ENCODE measurements at regions not wholly inside any gene's neighbourhood (a gene's known extent, or its start where the extent isn't known, plus 50 kb on each side); places are given as distances from the start of the nearest gene placed in this dataset.

GRCh38 chr9:13756943-13757342, 477.5 kb upstream of the MPDZ start:
- H3K27ac ChIP-seq (ENCODE audit: low read depth in 2 of 2, low read length in 2 of 2), result no peak overlapping the region
- H3K4me1 ChIP-seq (ENCODE audit: control insufficient read depth in 2 of 3, insufficient read depth in 2 of 3, low read depth in 1 of 3, low read length in 3 of 3), result no peaks in the 10 kb centered on the region
- intact Hi-C loops (cut with DNase I), result no loop called here
- H3K4me3 ChIP-seq (ENCODE audit: low read length in 3 of 3), result no peak overlapping the region
- no peak overlapping the region for H3K9ac ChIP-seq (ENCODE audit: low read length in 3 of 3)
- no peaks in the 10 kb centered on the region for H3K9me3 ChIP-seq (ENCODE audit: control insufficient read depth in 2 of 3, insufficient read depth in 1 of 3, low read length in 3 of 3)
- no peak for FAIRE-seq
- H3K27me3 ChIP-seq (ENCODE audit: control insufficient read depth, insufficient read depth, low read length), result no peaks in the 10 kb centered on the region
- no peaks in the 10 kb centered on the region for H3K36me3 ChIP-seq (ENCODE audit: control insufficient read depth in 2 of 3, insufficient read depth in 3 of 3, low read length in 3 of 3)
- DNase-seq, result no peak
- no peak for TF ChIP-seq CTCF (IDR thresholded peaks at IDR 0.05; ENCODE audit: borderline replicate concordance, extremely low read depth, insufficient read depth)

DNA sequence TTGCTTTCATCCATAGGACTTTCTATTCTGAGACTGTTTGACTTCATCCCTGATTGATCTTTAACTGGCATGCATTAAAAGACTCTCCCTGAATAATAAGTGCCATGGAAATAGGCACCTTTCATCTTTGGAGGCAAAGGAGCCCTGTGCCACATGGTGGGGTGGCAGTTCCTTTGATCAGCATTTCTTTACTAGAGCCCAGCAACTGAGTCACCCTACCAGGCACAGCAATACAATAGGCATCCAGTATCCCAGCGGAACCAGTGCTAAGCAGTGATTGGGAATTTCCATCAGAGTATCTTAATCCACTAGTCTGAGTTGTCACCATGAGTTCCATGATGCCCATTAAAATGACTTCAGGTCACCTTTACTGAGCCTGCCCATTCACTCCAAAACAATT, 476.1 kb upstream of the MPDZ start:
- Histone ChIP-seq H3K27me3 (ENCODE audit: control insufficient read depth, insufficient read depth, low read length) (no peaks in the 10 kb centered on the region), H3K4me1 (ENCODE audit: control insufficient read depth in 2 of 3, insufficient read depth in 2 of 3, low read depth in 1 of 3, low read length in 3 of 3) (no peaks in the 10 kb centered on the region), H3K27ac (ENCODE audit: low read depth in 2 of 2, low read length in 2 of 2) (no peak overlapping the region), H3K4me3 (ENCODE audit: low read length in 3 of 3) (no peak overlapping the region), H3K9ac (ENCODE audit: low read length in 3 of 3) (no peak overlapping the region), H3K9me3 (ENCODE audit: control insufficient read depth in 2 of 3, insufficient read depth in 1 of 3, low read length in 3 of 3) (no peaks in the 10 kb centered on the region), H3K36me3 (ENCODE audit: control insufficient read depth in 2 of 3, insufficient read depth in 3 of 3, low read length in 3 of 3) (no peaks in the 10 kb centered on the region)
- TF ChIP-seq CTCF (IDR thresholded peaks at IDR 0.05; ENCODE audit: borderline replicate concordance, extremely low read depth, insufficient read depth), result no peak
- FAIRE-seq (no peak), DNase-seq (no peak)
- intact Hi-C loops (cut with DNase I), result no loop called here

GRCh38 chr9:13750639-13751038, 471.1 kb upstream of the MPDZ start:
- Histone ChIP-seq H3K27me3 (ENCODE audit: control insufficient read depth, insufficient read depth, low read length) (no peaks in the 10 kb centered on the region), H3K9me3 (ENCODE audit: control insufficient read depth in 2 of 3, insufficient read depth in 1 of 3, low read length in 3 of 3) (no peaks in the 10 kb centered on the region), H3K9ac (ENCODE audit: low read length in 3 of 3) (no peak overlapping the region), H3K4me1 (ENCODE audit: control insufficient read depth in 2 of 3, insufficient read depth in 2 of 3, low read depth in 1 of 3, low read length in 3 of 3) (no peaks in the 10 kb centered on the region), H3K27ac (ENCODE audit: low read depth in 2 of 2, low read length in 2 of 2) (no peak overlapping the region), H3K4me3 (ENCODE audit: low read length in 3 of 3) (no peak overlapping the region), H3K36me3 (ENCODE audit: control insufficient read depth in 2 of 3, insufficient read depth in 3 of 3, low read length in 3 of 3) (no peaks in the 10 kb centered on the region)
- DNase-seq (no peak), FAIRE-seq (no peak)
- no peak for TF ChIP-seq CTCF (IDR thresholded peaks at IDR 0.05; ENCODE audit: borderline replicate concordance, extremely low read depth, insufficient read depth)
- intact Hi-C loops (cut with DNase I), result no loop called here

- Histone ChIP-seq H3K9me3 (ENCODE audit: control insufficient read depth in 2 of 3, insufficient read depth in 1 of 3, low read length in 3 of 3) (no peaks in the 10 kb centered on the region), H3K4me1 (ENCODE audit: control insufficient read depth in 2 of 3, insufficient read depth in 2 of 3, low read depth in 1 of 3, low read length in 3 of 3) (no peaks in the 10 kb centered on the region), H3K4me3 (ENCODE audit: low read length in 3 of 3) (no peak overlapping the region), H3K27ac (ENCODE audit: low read depth in 2 of 2, low read length in 2 of 2) (no peak overlapping the region), H3K36me3 (ENCODE audit: control insufficient read depth in 2 of 3, insufficient read depth in 3 of 3, low read length in 3 of 3) (no peaks in the 10 kb centered on the region), H3K9ac (ENCODE audit: low read length in 3 of 3) (no peak overlapping the region), H3K27me3 (ENCODE audit: control insufficient read depth, insufficient read depth, low read length) (no peaks in the 10 kb centered on the region)
- TF ChIP-seq CTCF (IDR thresholded peaks at IDR 0.05; ENCODE audit: borderline replicate concordance, extremely low read depth, insufficient read depth), result no peak
- intact Hi-C loops (cut with DNase I), result no loop called here
- FAIRE-seq, result no peak
- no peak for DNase-seq
These were observed 470.6 kb upstream of the MPDZ start for GRCh38 chr9:13750061-13750460.

All from kidney (tissue), 13 donors.